ENCODE measurements at regions not wholly inside any gene's neighbourhood (a gene's known extent, or its start where the extent isn't known, plus 50 kb on each side); places are given as distances from the start of the nearest gene placed in this dataset.
"Not testable (repeated sequence)": the region's sequence is repeated elsewhere in the genome, so short reads cannot be mapped to it uniquely, and the experiment has no call there.

DNA sequence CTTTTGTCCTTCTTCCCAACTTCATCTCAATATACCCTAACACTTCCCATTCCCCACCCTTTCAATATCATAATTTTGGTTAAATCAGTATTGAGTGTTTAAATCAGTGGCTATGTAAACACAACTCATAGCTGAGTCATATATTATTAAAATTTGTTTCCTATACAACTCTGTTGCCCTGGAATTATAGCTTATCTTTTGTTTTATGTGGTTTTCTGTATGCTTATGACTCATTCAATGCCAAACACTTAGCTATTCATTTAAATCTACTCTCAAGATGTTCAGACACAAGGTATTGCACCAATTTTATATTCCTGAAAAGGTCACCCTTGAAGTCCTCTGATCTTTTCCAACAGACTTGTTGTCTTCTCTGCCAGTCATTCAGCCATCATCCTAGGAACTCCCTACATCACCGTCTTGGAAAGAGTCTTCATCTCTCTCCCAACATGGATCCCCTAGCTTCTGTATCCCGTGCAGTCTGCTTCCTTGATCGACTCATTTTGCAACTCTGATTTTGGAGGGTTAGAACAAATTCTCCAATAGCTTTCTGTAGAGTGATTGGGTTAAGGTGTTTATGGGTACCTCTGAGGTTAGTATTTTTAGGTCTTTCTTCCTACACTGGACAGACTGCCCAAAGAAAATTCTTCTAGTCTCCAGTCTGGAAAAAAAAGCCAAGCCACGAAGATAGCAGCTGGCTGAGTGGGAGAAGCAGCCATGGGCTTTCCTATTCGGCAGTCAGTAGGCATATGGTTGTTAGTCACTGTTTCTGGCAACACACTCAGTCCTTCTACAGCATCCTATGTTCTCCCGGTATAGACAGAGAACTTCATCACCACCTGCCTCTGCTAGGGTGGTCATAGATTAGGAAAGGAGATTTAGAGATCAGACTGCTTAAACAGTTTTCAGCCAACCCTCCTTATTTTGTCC, 102.1 kb downstream of the CRPPA start:
- DNase-seq: no peak

GRCh38 chr7:16318463-16318862, 102.9 kb downstream of the CRPPA start:
- DNase-seq: no peak

GRCh38 chr7:16317406-16317805, 103.9 kb downstream of the CRPPA start:
- no peak for DNase-seq

DNA sequence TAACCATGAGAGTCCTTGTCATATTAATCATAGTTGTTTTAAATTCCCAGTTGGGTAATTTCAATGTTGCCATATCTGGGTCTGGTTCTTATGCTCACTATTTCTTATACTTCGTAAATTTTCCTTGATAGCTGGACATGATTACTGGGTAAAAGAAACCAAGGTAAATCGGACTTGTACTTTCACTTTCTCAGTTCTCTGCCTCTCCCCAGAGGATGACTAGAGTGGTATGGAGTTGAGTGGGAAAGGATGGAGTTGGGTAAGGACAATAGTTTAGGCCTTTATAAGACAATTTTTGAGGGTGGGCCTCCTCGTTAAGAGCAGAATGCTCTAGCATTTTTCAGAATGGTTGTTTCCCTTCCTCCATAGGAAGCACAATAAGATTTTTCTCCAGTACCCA, 106.1 kb downstream of the CRPPA start:
- no peak for DNase-seq

DNA sequence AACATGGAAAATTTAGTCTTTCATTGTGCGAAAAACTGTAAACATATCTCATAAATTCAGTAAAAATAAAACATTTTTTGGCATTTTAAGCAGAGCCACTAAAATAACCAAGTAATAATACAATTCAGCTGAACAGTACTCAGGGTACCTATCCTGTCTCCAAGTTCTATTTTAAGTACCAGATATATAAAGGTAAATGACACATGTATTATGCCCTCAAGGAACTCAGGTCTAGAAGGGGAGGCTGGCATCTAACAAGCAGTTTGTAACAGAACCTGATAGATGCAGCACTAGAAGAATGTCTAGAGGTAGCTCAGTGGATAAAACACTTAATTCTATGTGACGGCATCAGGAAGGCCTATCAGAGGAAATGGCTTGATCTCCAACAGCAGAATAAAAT, 112.2 kb downstream of the CRPPA start:
- DNase-seq: no peak

GRCh38 chr7:16301291-16301690, 120.0 kb downstream of the CRPPA start:
- DNase-seq: no peak

DNA sequence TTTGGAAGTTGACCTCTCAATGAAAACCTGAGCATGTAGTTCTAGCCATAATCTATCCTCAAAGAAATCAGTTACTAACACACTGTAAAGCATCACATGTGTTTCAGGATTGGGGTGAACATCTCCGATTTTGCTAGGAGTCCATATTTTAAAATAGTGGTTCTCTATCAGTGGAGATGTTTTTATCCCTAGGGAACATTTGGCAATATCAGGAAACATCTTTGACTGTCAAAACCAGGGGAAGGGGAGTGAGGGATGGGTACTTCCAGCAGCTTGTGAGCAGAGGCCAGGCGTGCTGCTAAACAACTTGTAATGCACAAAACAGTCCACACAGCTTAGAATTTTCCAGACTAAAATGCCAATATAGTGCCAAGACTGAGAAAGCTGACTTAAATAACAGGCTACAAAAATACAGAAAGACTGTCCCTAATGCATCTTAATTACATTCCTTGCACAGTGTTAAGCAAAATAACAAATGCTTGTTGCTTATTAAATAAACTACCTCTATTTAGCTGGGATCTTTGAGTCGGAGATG, 120.9 kb downstream of the CRPPA start:
- no peak for DNase-seq

DNA sequence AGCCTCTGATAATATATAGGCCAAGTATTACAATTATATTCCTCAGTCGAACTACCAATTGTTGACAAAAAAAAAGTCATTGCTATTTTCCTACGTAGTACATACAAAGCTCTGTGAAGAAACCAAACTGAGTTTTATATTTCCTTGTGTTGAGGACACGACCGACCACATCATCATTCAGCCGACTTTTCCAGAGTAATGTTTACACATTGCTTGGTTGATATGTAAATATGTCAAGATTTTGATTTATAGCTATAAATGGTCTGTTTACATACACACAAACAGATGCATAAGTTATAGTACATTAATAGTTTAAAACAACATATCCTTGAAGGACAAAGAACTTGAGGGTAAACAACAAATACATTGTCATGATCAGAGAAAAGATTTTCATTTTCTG, 121.5 kb downstream of the CRPPA start:
- DNase-seq: no peak

- DNase-seq: no peak
These were observed 123.1 kb downstream of the CRPPA start for GRCh38 chr7:16298221-16298620.

DNA sequence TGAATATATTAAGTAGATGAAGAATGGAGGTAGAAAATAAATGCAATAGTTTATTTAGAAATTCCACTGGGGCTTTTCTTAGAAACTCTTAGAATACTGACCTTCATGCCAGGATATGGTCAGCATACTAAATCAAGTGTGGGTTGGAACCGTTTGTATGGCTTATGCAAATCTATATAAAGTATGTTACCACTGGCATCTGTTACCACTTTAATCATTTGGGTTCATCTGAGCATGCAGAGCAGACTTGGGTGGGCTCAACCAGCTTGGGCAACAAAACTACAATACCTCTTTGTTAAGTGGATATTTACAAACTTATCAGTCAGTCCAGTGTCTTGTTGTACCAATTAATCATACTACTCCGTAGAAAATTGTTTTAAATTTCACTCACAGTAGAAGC, 125.8 kb downstream of the CRPPA start:
- no peak for DNase-seq

GRCh38 chr7:16293669-16294425, 127.5 kb downstream of the CRPPA start:
- no peak for DNase-seq

- DNase-seq: no peak
These were observed 136.8 kb downstream of the CRPPA start for GRCh38 chr7:16284581-16284980.

GRCh38 chr7:16278167-16278787, 143.1 kb downstream of the CRPPA start:
- DNase-seq: no peak

DNA sequence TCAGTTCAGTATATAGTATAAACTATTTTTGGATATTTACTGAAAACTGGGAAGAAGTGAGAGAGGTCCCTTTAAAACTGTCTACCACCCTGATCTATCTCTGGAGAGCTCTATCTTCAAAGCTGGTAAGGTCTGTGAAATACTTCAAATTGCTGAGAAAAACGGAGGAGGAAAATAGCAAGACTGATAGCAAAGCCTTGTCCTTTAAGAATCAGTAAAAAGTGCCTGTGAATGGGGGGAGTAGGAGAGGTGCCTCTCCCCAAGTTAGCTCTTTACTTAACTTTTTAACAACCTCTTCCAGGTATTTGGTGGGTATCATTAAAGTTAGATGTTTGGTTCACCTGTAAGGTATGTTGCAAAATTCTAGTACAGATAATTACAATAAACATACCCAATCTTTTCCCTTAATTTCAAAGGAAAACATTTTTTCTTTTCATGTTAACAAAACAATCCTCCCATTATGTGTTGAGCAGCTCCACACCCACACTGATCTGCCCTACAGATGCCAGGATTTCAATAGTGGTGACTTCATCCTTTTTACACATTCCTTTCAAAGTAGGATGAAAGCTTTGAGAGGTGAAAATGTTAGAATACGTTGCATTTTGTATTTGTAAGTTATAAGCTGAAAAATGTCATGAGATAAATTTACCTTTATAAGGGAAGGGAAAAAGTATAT, 149.2 kb downstream of the CRPPA start:
- no peak for DNase-seq

DNA sequence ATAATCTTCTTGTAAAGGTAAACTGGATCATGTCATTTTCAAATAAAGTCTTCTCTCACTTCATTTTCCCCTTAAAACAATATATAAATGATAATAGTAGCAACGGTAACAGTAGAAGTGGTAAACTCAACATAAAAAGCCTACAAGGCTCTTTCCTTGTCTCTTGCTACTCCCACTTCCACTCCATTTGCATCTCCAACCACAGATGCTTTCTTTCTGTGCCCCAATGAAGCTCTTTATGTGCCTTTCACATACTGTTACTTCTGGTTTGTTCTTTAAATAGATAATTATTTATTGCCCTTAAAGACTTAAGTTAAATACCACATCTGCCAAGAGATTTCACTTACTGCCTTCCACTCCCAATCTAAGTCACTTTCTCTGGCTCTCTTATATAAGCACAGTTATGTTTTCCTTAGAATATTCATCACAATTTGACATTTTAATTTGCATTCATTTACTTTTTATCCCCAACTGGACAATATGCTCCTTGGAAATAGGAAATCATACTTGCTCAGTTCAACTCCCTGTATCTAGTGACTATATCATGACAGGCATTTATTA, 149.9 kb downstream of the CRPPA start:
- no peak for DNase-seq

DNA sequence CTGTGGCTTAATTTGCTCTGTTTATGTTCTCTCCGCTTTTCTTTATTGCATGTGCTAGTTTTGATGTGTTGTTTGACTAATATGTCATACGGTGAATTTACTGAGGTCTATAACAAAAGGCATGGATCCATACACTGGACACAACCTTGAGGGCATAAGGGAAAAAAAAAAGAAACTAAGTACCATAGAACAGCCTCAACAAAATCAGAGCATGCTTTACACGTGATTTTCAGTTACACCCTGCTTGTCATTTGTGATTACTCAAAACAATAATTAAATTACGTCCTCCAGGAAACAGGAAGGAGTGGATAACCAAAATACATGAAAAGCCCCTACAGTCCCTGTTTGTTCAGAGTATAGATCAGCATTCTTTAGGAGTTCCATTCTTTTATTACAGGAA, 150.5 kb downstream of the CRPPA start:
- no peak for DNase-seq

DNA sequence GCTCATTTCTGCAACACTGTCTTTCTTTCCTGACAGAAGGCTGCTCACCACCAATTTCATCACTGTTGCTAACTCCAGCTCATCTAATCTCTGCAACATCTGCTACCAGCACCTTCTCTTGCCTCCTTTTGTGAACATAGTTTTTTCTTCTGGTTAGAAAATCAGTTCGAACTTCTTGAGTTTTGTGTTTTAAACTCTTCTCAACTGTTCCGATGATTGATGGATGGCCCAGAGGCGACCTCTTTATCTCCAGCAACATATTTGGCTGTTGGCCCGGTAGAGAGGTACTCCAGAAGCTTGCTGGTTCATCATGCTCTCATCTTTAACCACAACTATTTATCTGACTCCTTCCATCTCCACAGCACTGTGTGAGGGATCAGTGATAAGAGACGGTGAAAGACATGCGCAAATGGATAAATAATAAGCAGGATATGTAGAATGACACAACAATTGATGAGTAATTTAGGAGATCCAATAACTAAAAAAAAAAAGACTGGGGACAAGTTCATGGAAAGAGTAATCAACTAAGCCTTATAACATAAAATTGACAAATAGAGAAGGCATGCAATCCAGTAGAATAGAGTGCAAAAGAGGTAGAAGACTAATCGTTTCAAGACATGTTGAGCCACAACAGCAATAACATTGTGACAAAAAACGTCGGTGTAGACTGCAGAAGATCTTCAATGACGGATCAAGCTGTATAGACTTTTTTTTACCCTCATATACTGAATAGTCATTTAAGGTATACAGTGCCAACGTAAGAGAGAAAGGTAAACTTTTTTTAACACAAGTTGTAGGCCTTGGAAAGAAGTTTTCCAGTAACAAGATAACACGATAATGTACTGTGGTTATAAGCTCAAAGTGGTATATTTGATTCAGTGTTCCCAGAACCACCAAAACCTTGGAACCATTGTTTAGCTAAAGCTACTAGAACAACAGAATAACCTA, 152.2 kb downstream of the CRPPA start:
- DNase-seq: no peak

GRCh38 chr7:16267953-16268820, 153.2 kb downstream of the CRPPA start:
- DNase-seq: no peak

- no peak for DNase-seq
These were observed 154.5 kb downstream of the CRPPA start for GRCh38 chr7:16266877-16267276.

DNA sequence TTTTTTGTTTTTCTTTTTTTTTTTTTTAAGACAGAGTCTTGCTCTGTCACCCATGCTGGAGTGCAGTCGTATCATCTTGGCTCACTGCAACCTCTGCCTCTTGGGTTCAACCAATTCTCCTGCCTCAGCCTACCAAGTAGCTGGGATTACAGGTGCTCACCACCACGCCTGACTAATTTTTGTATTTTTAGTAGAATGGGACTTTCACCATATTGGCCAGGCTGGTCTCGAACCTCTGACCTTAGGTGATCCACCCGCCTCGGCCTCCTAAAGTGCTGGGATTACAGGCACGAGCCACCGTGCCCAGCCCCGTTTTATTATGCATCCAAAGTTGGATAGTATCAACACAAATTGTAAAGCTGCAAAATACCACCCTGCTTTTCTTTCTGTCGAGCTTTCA, 154.9 kb downstream of the CRPPA start:
- not testable (repeated sequence) for DNase-seq

Data from central memory CD4-positive, alpha-beta T cell (primary cell).